Loucy (cell line): ENCODE measurements at regions not wholly inside any gene's neighbourhood (a gene's known extent, or its start where the extent isn't known, plus 50 kb on each side); places are given as distances from the start of the nearest gene placed in this dataset.

Source experiments
- H2AFZ ChIP-seq: fragments of 200-600 bp; sonication (generic); 2 replicates; pipeline ENCODE4 v1.6.0; 2016; ENCODE audit warnings: antibody characterized with exemption, mild to moderate bottlenecking, low read length, moderate library complexity
- H3F3A ChIP-seq: fragments of 200-600 bp; 2 replicates; pipeline ENCODE4 v1.6.0; 2016; ENCODE audit warnings: antibody characterized with exemption, low read depth, mild to moderate bottlenecking
- H3K27me3 ChIP-seq: fragments of 200-600 bp; sonication (generic); 2 replicates; pipeline ENCODE4 v1.6.1; 2014; ENCODE audit warnings: low read length, mild to moderate bottlenecking; ENCODE audit not compliant: insufficient read depth, poor library complexity, severe bottlenecking
- H3K36me3 ChIP-seq: fragments of 200-600 bp; sonication (generic); 2 replicates; pipeline ENCODE4 v1.6.1; 2016; ENCODE audit warnings: low read length; ENCODE audit not compliant: insufficient read depth
- H3K4me1 ChIP-seq: fragments of 200-600 bp; sonication (generic); 2 replicates; pipeline ENCODE4 v1.5.1; 2014; ENCODE audit warnings: low read length, mild to moderate bottlenecking; ENCODE audit not compliant: insufficient read depth, poor library complexity, severe bottlenecking
- H3K4me2 ChIP-seq: fragments of 200-600 bp; sonication (generic); 2 replicates; pipeline ENCODE4 v1.6.0; 2014; ENCODE audit warnings: antibody characterized with exemption, low read length, low read depth, mild to moderate bottlenecking; ENCODE audit not compliant: poor library complexity, severe bottlenecking
- H3K4me3 ChIP-seq: fragments of 200-600 bp; sonication (generic); 2 replicates; pipeline ENCODE4 v1.5.1; 2014; ENCODE audit warnings: low read length, mild to moderate bottlenecking, mixed read lengths; ENCODE audit not compliant: poor library complexity, severe bottlenecking
- H3K79me2 ChIP-seq: fragments of 200-600 bp; sonication (generic); 2 replicates; pipeline ENCODE4 v1.6.1; 2014; ENCODE audit warnings: low read length; ENCODE audit not compliant: insufficient read depth
- H3K9ac ChIP-seq: fragments of 200-600 bp; sonication (generic); 2 replicates; pipeline ENCODE4 v1.6.0; 2014; ENCODE audit warnings: mild to moderate bottlenecking, low read depth, low read length, moderate library complexity; ENCODE audit not compliant: poor library complexity, severe bottlenecking
- H3K9me2 ChIP-seq: fragments of 200-600 bp; sonication (generic); replicated peaks from 2 replicates; pipeline ENCODE4 v1.6.1; 2016; ENCODE audit warnings: low read depth, low read length, mixed read lengths
- H3K9me3 ChIP-seq: fragments of 200-600 bp; sonication (generic); 2 replicates; pipeline ENCODE4 v1.6.1; 2014; ENCODE audit warnings: mild to moderate bottlenecking, antibody characterized with exemption, low read length, low read depth; ENCODE audit not compliant: insufficient read depth
- H4K20me1 ChIP-seq: fragments of 200-600 bp; sonication (generic); 2 replicates; pipeline ENCODE4 v1.6.0; 2014; ENCODE audit warnings: antibody characterized with exemption, low read length, mild to moderate bottlenecking; ENCODE audit not compliant: insufficient read depth, poor library complexity, severe bottlenecking
- CTCF ChIP-seq: fragments of 200-600 bp; sonication (generic); conservative IDR thresholded peaks from 2 replicates; pipeline ENCODE4 v1.5.1; 2014; ENCODE audit warnings: mild to moderate bottlenecking, antibody characterized with exemption, low read length
- EZH2phosphoT487 ChIP-seq: fragments of 200-600 bp; IDR thresholded peaks from 2 replicates; pipeline ENCODE4 v1.6.1; 2018; ENCODE audit warnings: antibody characterized with exemption, mild to moderate bottlenecking, moderate library complexity, borderline replicate concordance

DNA sequence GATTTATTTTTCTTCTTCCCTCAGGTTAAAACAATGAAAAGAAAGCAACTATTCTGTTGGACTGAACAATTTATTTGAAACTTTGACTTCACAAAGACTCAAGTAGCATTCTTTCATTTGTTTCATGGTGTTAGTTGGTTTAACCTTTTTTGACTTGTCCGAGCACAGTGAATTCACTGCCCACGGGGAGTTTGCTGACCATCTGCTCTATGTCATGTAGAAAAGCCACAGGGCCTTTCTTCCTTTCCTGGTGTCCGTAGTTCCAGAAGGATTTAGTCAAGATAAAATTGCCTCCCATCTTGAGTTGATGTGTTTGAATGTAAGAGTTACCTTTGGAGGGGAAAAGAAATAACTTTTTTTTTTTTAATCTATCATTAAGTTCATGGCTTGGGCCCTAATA is 55.1 kb upstream of the ZNF608 start:
- Histone ChIP-seq H3K79me2 (no peaks in the 10 kb centered on the region), H3K9me2 (no peaks in the 10 kb centered on the region), H3K4me1 (no peaks in the 10 kb centered on the region), H2AFZ (no peak overlapping the region), H3K27me3 (no peaks in the 10 kb centered on the region), H3K4me3 (no peak overlapping the region), H4K20me1 (no peaks in the 10 kb centered on the region), H3K9ac (no peak overlapping the region), H3K4me2 (no peak overlapping the region), H3F3A (no peaks in the 10 kb centered on the region), H3K36me3 (no peaks in the 10 kb centered on the region), H3K9me3 (no peaks in the 10 kb centered on the region)
- no peak for TF ChIP-seq EZH2phosphoT487
- no peak for TF ChIP-seq CTCF

- Histone ChIP-seq H3K79me2 (no peaks in the 10 kb centered on the region), H3K4me1 (no peaks in the 10 kb centered on the region), H3K36me3 (no peaks in the 10 kb centered on the region), H3K4me2 (no peak overlapping the region), H3K9me2 (no peaks in the 10 kb centered on the region), H3K27me3 (no peaks in the 10 kb centered on the region), H2AFZ (no peak overlapping the region), H4K20me1 (no peaks in the 10 kb centered on the region), H3K4me3 (no peak overlapping the region), H3F3A (no peaks in the 10 kb centered on the region), H3K9me3 (no peaks in the 10 kb centered on the region), H3K9ac (no peak overlapping the region)
- TF ChIP-seq EZH2phosphoT487 (no peak), CTCF (no peak)
Observed at GRCh38 chr5:124803617-124804323, 57.3 kb upstream of the ZNF608 start.

GRCh38 chr5:124806026-124806372 is 59.6 kb upstream of the ZNF608 start:
- Histone ChIP-seq H2AFZ (no peak overlapping the region), H3K4me1 (no peaks in the 10 kb centered on the region), H3K36me3 (no peaks in the 10 kb centered on the region), H3K27me3 (no peaks in the 10 kb centered on the region), H3K9ac (no peak overlapping the region), H3F3A (no peaks in the 10 kb centered on the region), H3K79me2 (no peaks in the 10 kb centered on the region), H3K9me3 (no peaks in the 10 kb centered on the region), H3K9me2 (no peaks in the 10 kb centered on the region), H3K4me2 (no peak overlapping the region), H4K20me1 (no peaks in the 10 kb centered on the region), H3K4me3 (no peak overlapping the region)
- TF ChIP-seq CTCF (no peak), EZH2phosphoT487 (no peak)
